HG02571 (cell line): ENCODE measurements at regions not wholly inside any gene's neighbourhood (a gene's known extent, or its start where the extent isn't known, plus 50 kb on each side); places are given as distances from the start of the nearest gene placed in this dataset.

Experiments used
- ATAC-seq: cut with Tn5 transposase; IDR thresholded peaks from one replicate; pipeline ENCODE4 v1.9.1; 2021; ENCODE audit warnings: mild to moderate bottlenecking, moderate library complexity; ENCODE audit not compliant: unreplicated experiment

DNA sequence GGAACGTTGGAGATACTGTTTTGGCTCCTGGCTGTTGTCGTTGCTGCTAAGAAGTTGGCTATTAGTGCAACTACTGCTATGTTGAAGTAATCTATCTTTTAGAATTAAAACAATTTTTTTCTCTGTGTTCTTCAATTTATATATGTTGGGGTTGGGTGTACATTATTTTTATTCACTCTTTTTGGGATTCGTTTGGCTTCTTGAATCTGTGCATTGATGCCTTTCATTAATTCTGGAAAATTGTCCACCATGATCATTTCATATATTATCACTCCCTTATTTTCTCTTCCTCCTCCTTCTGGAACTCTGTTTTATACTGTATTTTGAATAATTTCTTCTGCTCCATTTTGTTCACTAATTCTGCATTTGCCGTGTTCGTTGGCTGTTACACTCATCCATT, 199.5 kb upstream of the PLET1 start:
- no peak for ATAC-seq

DNA sequence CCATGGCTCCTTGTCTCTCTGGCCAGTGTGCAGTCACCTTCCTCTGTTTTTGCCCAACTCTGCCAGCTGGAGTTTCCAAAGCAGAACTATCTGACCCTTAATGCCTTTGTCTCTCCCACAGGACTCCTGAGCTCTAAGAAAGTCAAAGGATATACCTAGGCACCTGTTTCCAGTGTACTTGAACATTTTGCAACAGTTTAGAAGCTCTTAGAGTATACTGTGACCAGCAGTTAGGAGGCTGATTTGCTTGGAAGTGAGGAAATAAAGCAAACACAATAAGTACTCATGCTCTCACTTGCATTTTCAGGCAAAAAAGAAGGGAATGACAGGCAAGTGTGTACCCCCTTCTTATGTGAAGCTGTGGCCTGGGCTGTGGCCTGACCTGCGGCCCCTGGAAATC, 204.3 kb upstream of the PLET1 start:
- no peak for ATAC-seq

DNA sequence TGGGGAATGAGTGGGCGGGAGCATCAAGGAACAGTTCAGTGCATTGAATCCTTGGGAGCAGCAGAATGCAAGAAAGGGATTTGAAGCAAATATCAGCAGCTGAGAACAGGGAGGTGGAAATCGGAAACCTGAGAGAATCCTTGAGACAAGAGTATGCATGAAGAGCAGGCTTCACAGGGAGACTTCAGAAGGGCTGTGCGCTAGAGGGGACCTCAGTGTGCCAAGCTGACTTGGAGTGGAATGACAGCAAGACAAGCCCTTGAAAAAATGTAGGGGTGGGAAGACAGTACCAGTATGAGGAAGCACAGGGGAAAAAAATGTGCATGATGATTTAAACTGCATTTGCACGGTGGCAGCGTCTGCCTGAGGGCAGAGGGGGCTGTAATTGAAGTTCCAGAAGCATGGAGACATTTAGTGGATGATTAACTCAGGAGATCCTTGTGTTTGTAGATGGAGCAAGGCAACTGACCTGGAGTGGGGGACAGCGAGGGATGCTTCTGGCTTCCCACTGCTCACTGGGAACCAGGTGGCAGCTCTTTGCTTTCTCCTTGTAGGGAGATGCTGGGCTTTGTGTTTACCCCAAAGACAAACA, 204.9 kb upstream of the PLET1 start:
- ATAC-seq = no peak

DNA sequence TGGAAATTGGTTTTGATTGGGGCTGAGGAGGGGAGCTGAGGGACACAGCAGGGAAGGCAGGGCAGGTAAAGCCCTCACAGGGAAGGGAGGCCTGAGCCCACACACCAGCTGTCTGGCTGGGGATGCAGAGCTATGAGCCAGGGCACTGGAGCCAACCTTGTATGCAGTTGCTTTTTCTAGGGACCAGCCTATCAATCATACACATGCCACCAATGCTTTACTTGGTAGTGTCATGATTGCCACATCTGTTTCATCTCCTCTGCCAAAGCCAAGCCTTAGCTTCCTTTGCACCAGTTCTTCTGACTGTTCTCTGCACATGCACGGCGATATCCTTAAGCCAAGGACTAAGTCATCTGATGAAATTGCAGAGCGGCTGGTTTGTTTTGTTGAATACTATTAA, 207.1 kb upstream of the PLET1 start:
- no peak for ATAC-seq

DNA sequence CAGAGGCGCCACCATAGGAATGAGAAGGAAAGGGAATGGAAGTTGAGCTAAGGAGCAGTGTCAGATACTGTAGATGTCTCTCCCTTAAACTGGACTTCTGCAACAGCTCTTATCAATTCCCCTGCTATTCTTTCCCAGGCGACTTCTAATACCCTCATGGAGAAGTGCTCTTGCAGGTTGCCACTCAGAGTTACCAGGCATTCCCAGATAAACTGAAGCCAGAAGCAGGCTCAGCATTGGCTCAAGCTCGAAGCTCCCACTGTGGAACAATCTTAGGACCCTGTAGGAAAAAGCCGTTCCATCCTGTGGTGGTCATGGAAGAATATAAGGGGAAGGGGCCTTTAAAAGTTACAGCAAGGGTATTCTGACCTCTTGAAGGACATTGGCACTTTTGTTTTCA, 208.7 kb upstream of the PLET1 start:
- no peak for ATAC-seq

DNA sequence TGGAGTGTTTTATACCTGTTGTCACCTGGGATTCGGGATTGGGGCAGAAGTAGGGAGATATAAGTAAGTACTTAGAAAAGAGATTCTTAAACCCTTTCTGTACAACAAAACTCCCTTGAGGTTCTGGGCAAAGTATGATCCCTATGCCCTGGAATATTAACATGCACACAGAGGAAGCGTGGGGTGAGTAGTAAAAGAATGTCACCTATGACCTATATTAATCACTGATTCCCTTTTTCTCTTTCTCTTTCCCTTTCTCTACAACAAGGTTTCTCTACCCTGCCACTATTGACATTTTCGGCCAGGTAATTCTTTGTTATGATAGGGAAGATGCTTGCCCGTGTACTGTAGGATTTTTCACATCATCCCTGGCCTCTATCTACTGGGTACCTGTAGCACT, 209.7 kb upstream of the PLET1 start:
- no peak for ATAC-seq

DNA sequence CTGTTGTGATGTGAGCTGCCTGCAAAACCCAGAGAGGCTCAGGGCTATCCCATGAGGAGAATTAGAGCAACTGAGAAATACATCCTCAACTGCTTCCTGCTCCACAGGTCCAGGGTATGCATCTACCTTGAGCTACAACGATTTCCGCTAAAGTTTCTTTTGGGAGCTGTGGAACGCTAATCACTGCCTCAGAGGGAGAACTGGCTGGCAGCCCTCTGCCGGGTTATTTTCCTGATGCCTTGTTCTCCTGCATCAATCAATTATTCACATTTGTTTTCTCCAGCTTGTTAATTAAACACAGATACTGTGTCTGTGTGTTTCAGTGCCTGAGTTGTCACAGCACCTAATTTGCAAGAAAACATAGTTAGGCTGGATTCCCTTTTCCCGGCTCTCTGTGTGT, 211.1 kb upstream of the PLET1 start:
- ATAC-seq = no peak

DNA sequence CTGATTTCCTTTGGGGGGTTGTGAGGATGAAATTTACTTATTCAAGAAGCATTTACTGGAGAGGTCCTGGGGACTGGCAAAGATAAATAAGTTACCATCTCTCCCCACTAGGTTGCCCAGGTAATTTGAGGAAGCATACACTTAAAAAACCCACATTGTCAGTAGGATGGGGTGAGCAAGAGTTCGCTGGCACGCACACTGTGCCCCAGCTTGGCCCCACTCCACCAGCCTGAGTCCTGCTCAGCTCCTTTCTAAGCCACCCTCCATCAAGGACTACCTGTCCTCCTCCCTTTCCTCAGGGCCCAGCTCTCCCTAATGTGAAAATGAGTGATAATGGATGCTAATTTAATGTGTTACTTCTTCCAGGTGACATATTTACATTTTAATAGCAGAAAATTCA, 216.5 kb upstream of the PLET1 start:
- no peak for ATAC-seq

DNA sequence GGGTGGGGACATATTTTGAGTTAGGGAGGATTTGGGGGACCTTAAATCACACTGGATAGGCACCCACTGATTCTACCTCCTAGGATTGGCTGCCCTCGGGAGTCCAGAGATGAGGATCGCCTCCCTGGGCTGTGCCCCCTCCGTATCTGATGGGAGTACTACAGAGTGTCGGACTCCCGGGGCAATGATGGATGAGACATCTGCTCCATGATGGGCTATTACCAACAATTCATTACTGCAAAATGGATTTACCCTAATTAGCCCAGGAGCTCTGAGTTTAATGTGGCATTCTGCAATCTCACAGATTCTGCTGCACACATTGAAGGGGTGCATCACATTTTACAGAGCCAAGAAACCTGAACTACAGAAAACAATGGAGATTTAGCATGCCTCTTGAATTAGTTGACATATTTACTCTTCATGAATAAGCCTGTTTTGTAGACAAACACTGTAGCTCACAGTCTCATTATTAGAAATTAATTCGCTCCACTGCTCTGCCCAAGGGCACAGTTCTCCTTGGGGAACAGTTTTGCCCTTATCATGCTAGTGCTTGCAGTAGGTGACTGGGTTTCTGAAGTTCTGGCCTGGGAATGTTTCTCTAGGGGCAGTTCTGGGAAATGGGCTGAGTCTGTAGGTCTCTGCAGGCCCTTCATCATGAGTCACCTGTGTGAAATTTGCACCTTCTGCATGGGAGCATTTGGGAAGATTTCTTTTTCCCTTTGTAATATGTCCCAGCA, 217.1 kb upstream of the PLET1 start:
- ATAC-seq = no peak

DNA sequence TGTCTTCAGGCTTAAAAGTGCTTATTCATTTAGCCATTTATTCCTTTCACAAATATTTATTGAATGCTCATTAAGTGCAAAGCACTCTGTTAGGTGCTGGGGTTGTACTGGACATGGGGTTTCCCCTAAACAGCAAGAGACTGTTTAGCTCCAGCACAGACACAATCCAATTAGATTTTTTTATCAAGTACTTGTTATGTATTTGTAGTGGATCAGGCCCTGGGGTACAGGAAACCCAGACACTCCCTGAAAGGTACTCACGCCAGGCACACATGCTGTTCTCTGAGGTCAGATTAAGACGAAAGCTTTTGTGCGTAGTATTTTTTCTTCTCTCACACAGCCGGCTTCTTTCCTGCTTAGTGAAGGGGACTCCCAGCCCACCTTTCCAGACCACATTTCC, 218.1 kb upstream of the PLET1 start:
- no peak for ATAC-seq

DNA sequence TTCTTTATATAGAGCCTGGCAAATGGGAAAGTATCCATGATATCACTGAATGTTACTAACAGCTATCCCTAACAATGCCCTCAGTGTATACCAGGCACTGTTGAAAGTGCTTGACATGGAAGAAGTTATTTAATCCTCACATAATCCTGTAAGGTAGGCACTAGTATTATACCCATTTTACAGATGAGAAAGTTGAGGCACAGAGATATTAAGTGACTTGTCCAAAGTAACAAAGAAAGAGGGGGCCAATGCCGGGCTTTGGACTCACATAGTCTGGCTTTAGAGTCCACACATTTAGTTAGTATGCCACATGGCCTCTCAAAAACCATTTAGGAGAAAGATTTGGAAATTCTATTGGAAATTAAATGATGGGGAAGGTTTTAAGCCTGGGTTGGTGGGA, 220.8 kb upstream of the PLET1 start:
- ATAC-seq = no peak

DNA sequence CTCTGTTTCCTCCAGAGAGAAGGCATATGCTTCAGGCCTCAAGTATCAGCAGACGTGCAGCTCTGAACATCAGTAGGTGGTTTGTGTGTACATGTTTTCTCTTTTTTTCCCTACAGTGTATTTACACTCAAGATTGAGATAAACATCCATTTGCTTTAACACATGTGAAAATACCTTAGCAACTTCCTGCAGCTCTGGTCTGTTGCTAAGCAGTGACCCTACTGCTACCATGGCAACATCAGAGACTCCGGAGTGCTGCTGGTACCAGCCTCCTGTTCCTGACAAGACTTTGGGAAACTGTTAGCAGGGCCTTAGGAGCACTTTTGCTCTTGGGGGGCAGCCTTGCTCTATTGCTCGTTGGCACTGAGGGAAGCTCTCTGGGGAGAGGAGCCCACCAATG, 221.2 kb upstream of the PLET1 start:
- no peak for ATAC-seq

DNA sequence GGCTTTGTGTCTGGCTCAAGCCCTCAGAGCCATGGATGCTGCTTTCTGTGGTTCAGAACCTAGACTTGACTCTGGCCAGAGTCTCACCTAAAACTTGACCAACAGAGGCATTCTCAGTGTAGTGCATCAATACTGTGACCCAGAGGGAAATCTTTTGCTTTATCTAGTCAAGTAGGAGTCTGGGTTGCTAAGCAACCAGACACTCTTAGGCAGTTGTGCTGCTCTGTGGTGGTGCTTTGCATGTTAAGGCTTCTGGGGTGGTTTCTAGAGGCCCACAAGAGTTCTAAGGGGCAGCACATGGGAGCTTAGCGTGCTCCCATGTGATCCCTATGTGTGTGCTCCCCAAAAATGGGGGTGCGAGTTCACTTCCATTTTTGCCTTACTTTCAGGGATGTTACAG, 224.6 kb upstream of the PLET1 start:
- ATAC-seq = no peak

DNA sequence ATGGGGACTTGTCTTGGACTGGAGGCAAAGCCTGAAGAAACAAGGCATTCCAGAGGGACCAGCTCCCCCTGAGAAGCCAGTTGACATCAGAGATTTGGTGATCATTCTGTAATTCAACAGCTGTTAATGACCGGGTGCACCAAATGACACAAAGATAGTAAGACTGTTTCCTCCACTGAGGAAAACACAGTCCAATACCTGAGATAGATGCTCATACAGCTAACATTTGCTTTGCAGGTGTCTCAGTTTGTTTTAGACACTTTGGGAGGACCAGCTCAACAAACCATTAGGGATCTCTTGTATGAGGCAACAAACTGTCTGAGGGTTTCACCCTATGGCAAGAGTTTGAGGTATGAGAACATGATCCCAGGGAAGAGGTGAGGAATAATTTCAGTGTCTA, 237.2 kb upstream of the PLET1 start:
- no peak for ATAC-seq

DNA sequence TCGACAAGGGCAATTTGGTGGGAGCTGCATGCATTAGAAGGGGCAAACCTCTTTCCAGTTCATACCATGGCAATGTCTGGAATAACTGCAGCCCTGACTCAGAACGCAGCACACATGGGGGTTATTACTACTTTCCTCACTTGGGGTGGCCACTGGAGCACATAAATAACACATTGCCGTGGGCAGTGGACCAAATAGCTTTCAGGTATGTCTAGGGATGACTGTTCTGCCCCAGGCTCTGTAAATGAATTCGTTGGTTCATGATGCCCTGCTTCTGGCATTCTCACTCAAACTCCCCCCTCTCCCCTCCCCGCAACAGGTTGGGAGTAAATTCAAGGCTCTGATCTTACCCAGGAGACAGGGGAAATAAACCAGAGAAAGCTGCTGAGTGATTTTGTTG, 238.0 kb upstream of the PLET1 start:
- no peak for ATAC-seq

DNA sequence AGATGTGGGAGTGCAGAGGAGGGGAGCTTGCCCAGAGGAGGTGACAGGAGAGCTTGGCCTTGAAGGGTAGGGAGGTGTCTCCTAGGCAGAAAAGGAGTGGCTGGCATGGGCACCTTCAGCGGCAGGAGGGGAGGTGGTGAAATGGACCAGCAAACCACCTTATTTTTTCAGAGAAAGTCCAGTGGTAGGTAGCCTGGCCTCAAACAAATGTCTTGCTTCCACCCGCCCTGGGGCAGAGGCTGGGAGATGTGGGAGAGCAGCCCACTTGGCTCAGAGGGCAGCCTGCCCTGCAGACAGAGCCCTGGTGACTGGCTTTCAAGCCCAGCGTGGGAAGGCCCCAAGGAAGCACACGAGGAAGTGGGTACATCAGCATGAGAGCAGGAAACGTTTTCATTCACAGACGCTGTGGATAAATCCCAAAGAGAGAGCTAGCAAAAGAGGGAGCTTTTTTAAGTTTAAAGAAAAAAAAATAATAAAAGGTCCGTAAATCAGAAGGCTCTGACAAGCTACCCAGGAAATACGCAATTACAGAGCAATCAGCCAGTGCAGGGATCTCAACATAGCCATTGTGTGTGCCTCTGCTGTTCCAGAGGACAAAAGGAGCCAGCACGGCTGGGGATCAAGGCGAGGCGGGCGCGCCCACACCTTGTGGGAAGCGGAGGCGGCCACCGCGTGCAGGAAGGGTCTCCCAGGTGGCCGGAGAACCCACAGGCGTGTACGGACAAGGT, 238.7 kb upstream of the PLET1 start:
- no peak for ATAC-seq

DNA sequence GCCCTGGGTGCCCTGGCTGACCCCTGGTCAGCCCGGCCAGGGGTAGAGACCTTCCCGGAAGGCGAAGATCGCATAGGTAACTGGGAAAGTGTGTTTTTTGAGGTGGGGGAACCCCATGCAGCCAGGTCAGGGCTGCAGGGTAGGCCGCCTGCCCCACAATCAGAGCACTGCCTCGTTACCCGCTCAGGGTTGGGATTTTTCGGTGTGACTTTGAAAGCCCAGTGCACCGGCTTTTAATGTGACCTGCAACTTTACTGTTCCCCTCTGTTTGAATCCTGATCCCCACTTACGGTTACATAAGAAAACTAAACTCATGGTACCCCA, 239.2 kb upstream of the PLET1 start:
- ATAC-seq = no peak

DNA sequence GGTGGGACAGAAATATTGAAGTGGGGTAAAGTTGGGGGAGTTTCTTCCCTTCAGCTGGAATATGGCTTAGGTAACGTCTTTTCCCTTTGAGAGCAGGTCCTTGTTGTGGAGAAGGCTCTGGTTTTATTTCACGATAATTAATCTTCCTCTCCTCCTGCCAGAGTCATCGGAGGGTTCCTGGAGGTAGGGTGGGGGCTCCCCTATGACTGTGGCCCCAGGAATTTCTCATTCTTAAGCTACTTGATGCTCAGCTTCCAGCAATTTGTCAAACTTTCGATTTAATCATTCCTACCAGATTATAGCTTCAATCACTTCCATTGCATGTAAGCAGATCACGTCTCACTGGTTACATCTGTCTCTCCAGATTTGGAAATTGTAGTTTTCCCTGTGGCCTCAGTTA, 242.8 kb upstream of the PLET1 start:
- ATAC-seq = no peak

DNA sequence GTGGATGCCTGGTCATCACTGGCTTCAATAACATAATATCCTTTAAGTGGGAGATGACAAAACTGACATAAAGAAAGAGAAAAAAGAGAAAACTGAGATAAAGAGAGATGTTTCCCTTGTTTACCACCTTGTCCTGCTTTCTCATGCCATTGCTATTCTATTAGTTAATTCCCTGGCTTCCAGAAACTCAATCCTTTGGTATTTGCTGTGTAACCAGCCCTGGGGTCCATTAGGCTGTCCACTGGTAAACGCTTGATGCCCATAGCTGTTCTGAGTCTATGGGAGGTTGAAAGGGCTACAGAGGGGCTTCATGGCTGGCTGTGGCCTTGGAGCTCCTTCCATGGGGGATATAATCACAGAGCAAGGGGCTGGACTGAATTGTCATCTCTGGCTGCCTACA, 243.4 kb upstream of the PLET1 start:
- no peak for ATAC-seq

DNA sequence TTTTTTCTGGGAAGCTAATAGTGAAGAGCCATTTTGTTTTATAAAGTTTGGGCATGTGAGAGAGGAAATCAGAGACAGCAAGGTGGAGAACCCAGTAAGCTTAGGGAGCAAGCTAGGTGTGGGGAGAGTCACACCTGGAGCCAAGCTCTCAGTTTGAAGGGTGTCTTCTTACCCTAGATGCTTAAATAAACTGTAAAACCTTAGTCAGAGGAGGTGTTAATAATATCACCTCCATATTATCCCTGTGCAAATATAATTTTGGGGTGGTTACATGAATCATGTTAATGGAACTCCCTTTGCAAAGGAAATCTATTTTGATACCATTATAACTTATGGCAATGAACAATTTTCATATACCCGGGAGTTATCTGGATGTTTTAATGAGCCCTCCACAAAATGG, 246.2 kb upstream of the PLET1 start:
- ATAC-seq = no peak

DNA sequence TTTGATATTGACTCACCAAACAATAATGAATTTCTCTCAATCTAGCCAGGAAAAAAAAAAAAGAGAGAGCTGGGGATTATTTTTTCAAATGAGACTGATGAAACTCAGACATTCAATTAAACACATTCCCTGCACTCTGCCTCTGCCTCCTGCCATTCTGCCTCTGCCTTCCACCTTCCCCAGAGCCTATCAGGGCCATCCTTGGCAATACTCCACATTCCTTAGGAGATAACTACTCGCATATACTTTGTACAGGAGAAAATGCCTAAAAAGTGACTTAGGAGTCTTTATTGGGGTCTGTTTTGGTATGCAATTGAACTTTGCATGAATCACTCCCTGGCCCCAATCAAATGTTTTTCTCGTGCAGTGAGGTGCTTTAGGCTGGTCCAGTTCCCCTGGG, 246.6 kb upstream of the PLET1 start:
- ATAC-seq = no peak

DNA sequence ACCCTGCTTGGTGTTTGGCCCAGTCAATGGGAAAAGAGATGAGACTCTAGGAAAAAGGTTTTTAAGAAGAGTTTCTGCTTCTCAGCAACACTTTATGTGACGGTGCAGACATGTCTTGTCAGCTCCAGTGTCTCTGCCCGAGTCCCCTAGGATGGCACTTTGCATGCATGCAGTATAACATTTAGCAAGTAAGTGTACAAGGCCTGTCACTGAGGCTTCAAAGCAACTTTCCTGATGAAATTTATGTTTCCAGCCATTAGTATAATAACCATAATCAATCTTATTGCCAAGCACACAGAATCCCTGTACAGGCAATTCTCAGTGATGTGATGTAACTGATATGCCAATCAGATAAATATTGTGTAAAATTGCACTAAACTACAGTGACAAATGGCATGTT, 248.1 kb upstream of the PLET1 start:
- ATAC-seq = no peak

DNA sequence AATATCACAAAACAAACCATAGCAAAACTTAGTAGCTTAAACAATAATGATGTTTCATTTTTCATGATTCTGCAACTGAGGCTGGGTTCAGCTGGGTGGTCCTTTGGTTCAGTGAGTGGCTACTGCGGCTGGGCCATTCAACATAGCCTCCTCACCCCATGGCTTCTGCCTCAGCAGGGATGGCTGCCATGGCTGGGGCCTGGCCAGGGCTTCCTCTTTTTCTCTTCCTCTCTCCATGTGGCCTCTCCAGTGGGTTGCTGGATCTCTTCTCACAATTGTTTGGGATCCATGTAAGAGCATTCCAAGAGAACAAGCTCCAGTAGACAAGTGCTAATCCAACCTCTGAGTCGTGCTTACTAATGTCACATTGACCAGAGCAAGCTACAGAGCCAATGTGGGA, 248.6 kb upstream of the PLET1 start:
- no peak for ATAC-seq
